Activated CD8-positive, alpha-beta memory T cell treated with anti-CD3 and anti-CD28 coated beads, Interleukin-2, amount 50 U/mL, for 4 hours (primary cell): ENCODE measurements at regions not wholly inside any gene's neighbourhood (a gene's known extent, or its start where the extent isn't known, plus 50 kb on each side); places are given as distances from the start of the nearest gene placed in this dataset.

Experiments
- DNase-seq: peaks from one replicate; pipeline ENCODE4 v3.0.0-alpha.2; 2020

DNA sequence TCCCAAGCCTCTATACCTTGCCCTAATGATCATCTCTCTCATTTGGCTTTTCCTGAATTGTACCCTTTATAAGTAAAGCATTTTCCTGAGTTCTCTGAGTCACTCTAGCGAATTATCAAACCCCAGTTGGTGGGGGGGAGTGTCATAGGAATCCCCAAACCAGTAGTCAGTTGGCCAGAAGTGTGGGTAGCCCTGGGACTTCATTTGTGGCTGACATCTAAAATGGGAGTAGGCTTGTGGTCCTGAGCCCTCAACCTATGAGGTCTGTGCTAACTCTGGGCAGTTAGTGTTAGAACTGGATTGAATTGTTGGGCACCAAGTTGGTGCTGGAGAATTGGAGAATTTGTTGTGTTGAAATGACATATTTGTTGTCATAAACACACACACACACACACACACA is 91.3 kb downstream of the BBS10 start:
- no peak for DNase-seq

DNA sequence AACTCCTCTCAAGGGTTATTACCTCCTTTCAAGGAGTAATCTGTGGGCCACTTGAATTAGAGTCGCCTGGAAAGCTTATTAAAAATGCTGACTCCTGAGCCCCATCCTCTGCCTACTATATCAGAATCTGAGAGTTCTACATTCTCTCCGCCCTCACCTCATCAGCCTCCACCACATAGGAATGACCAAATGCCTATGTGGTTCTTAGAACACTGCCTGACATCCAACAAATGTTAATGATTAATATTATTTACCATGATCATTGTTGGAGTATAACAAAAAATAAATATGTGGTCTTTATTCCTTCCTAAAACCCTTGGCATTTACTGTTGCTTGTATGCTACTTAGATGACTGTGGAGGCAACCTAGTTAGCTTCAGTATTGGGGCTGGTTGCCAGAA is 91.9 kb downstream of the BBS10 start:
- DNase-seq, result no peak

DNA sequence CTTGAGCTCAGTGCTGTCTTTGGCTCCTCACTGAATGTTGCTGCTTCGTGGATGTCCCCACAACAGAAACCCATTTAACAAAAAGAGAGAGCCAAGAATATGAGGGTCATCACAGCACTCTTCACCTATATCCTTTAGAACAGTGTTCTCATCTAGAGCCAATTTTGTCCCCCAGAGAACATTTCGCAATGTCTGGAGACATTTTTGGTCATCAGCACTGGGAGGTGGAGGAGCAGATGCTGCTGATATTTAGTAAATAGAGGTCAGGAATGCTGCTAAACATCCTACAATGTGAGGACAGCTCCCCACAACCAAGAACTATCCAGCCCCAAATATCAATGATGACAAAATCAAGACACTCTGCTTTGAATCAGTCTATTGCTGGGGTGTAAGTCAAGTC is 92.5 kb downstream of the BBS10 start:
- DNase-seq, result no peak

DNA sequence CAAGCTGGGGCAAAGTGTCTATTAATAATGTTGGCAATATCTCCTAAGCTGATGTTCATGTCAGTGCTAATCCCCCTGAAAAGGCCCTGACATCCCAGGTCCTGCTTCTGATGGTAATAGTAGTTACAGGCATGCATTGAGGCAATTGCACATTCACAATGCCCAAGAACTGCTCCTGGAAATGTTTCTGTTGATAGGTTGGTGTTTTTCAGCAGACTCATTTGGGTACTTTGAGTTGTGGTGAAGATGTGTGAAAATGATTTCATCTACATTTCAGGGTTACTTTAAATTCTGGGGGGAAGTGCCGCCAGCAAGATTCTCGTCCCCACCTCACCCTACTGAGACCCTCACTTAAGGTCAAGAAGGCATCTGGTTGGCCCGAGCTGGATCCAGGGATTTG is 92.9 kb downstream of the BBS10 start:
- no peak for DNase-seq

DNA sequence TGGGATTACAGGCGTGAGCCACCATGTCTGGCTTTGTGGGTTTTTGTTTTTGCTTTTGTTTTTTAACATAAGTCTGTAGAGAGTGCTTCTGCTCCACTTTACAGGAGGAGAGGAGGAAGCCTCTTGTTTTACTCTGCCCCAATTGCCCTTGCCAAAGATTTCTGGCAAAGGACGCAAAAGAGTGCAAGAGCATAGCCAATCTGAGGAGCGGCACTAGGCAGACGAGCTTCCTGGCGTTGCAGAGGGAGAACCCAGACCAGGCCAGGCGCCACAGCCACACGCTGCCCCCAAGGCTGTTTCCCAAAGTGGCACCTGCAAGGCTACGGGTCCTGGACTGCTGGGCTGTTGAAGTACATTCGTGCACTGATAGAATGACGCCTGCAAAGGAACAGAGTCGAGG is 96.2 kb downstream of the BBS10 start:
- DNase-seq, result no peak

DNA sequence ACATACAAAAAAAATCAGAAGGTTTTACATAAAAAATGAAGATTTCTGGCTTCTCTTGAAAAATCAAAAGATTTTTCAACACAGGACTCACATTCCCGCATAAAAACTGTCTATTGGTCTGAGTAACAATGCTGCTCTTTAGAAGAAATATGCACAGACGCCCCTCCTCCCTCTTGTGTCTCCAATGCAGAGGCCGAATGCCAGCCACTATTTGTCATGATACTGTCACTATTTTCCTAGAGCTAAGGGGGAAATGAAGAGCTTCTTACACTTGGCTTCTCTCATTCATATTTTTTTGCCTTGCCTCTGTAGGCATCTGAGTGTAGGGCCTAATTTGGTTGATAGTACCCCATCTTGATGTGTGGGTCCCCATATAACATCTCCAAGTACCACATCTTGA is 98.0 kb downstream of the BBS10 start:
- no peak for DNase-seq

DNA sequence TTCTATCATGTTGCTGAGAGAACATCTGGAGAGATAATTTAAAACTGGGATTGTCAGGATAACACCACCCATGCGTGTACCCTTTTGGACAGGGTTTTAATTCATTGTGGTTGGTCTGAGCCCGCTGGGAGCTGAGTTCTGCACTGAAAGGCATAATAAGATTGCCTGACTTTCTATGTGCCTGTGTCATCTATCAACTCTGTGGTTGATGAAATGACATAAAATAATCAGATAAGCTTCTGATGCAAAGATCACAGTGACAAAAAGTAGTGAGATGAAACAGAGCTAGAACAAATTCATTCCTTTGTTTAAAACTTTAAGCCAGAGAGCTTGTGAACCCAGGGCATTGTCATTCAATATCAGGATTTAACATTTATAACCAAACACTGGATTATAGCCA is 98.7 kb downstream of the BBS10 start:
- DNase-seq, result no peak

DNA sequence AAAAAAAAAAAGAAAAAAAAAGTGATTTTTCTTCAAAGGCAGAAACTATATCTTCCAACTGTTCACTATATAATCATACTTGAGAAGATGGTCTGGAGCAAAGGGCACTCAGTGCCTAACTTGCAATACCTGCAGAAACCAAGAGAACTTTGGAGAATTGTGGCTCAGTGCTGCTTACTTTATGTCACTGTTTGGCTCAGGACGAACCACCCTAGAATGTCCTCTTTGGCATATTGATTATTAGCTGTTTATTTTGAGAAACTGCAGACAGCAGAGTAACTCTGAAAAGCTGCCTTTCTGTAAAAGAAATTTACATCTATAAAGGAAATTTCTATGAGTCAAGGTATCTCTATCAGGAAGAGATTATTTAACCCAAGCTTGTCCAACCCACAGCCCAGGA is 100.2 kb downstream of the BBS10 start:
- no peak for DNase-seq

DNA sequence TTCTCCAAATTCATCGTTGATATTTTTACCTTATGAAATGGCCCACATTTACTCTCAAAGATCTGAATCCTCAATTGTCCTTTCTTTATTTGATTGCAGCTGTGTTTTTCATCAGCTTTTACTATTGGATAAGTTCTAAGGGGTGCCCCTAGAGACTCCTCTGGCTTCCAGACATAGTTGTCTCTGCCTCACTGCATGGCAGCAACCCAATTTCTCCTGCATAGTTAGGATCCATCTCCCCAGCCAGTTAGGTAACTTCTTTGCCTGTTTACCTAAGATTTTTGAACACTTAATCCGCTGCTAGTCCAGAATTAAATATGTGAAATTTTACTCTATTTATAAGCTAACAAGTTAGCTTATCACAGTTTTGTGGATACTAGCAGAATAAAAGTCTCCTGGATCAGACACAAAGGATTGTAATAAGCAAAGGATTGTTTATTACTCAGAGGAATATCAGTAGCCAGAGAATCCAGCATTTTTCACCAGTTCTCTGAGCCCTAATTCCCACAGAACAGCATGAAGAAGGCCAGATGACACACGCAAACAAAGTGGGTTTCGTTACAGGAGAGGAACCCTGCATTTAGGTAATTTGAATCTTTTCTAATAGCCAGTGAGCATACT is 101.1 kb downstream of the BBS10 start:
- DNase-seq, result no peak

DNA sequence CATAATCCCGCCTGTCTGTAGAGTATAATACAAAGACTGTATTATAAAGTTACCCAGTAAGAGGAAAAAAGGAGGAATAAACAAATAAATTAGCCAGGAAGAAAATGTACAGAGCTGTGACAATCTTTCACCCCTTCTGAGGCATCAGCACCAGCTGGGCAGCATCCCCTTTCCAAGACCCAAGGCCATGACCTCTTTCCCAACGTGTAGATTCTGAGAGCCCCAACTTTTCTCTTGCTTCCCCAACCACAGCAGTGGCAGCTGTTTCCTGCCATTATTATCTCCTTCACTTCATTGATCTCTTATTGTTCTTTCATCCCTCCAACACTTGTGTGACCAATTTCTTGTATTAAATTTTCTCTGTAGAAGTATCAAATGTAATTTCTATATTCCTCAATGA is 101.6 kb downstream of the BBS10 start:
- no peak for DNase-seq

DNA sequence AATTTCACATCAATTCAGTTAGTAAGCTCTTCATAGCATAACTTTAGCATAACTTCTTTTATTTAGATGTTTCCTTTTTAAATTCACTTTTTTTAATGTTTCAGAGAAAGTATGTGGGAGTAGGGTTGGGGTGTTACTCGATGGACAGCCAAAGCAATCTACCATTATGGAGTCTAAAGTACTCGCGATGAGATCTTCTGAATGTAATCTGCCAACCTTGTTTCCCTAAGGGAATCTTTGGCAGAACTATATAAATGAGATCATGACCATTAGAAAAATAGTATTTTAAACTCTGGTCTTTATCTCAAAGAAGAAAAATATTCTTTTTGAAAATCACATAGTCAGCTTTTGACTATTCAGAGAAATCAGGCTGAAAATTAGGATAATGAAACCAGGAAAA is 103.9 kb downstream of the BBS10 start:
- DNase-seq, result no peak

DNA sequence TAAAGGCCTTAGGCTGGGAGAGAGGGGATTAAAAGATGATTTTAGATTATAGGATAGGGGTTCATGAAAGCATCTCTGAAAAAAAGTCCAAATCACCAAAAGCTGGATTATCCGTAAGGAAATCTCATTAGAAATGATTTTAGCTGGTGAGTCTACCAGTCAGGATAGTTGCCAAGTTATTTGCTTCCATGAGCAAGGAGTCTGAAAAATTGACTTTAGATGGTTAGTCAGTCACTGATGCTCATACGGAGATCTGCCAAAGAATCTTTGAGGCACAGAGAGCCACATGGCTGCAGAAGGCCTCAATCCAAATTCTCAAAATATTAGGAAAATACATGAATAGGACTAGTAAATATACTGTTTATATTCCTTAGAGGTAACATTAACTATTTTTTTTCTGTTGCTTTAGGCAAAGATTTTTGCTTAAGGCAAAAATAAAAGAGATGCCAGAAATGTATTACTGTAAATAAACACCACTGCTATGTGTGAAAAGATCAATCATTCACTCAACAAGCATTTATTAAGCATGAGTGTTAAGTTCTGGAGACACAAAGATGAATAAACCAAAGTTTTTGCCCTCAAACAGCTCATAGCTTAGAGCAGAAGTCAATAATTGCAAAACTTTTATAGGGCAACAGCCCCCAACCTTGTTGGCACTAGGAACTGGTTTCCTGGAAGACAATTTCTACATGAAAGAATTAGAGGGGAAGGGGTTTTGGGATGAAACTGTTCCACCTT is 105.2 kb downstream of the BBS10 start:
- DNase-seq, result no peak

DNA sequence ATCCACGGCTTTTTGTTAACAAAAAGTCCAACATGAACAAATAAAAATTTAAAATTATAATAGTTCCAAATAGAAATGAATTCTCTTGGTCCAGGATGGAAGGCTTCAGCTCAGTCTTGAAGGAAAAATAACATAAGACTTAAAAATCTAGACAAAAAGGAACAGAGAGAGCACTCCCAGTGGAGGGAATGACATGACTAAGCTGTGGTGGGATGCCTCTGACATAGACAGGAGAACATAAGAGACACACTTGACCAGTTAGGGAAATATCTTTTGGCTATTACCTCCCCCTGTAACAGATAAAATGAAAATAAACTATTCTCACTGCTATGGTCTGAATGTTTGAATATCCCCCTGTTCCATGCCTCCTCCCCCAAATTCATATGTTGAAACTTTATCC is 106.8 kb downstream of the BBS10 start:
- DNase-seq, result no peak

DNA sequence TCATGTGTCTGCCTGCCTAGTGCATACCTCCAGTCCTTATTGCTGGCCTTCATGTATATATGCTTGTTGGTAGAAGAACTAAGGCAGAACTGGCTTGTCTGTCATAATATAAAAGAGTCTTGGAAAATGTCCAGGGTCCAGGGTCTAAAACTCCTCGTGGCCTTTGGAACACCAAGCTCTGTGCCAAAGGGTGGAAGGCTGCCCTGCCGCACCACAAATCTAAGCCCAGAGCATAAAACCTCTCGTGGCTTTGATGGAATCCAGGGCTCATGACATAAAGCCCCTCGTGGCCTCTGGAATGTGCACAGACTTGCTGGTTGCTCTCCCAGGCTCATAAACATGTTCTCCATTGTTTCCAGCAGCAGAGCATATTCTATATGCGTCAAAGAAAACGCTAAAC is 107.9 kb downstream of the BBS10 start:
- DNase-seq, result no peak

DNA sequence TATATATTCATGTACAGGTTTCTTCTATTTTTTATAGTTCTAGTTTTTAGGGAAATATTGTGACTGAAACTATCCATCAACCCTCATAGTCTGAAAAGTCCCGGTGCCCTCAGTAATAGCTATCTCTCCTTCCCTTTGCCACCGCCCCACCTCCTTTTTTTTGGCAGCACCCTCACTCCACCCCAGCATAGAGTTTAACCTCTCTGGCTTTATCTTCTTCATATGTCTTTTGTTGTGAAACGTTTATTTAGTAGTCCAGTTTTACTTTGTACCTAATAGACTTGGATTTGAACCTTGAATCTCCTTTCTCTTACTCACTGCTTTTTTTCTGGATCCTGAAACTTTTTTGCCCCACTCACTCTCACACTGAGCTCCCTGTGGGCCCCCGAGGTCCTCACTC is 109.5 kb downstream of the BBS10 start:
- no peak for DNase-seq

DNA sequence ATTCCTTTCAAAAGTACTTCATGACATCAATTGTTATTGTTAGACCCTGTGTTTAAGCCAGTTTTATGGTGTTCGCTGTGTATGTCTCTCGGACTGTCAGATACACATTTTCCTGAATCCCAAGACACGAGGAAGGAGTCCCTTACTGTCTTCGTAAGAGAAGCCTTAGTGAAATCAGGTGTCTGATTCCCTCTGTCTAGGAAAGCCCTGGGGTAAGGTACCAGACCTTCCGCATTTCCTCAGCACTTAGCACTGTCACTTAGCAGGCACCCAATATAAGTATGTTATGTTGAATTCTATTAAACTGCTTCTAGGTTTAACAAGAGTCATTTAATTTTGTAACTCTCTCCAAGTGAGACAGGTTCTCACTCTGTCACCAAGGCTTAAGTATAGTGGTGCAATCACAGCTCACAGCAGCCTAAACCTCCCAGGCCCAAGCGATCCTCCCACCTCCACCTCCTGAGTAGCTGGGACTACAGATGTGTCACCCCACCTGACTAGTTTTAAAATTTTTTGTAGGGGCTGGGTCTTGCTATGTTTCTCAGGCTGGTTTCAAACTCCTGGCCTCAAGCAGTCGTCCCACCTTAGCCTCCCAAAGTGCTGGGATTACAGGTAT is 111.0 kb downstream of the BBS10 start:
- DNase-seq, result no peak

DNA sequence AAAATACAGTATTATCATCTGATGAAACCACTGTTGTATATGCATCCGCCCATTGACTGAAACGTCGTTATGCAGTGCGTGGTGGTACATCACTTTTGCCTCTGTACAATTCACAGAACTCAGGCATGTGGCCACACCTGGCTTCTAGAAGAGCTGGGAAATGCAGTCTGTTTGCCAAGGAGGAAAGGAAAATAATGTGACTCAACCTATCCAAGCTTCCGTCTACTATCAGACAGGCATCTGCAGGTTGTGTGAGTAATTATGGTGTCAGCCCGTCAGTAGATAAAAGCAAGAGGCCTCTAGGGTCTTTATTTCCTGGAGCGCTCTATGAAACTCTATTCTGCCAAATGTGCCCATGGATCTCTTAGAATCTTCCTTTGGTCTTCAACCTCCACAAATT is 111.6 kb downstream of the BBS10 start:
- DNase-seq, result no peak

DNA sequence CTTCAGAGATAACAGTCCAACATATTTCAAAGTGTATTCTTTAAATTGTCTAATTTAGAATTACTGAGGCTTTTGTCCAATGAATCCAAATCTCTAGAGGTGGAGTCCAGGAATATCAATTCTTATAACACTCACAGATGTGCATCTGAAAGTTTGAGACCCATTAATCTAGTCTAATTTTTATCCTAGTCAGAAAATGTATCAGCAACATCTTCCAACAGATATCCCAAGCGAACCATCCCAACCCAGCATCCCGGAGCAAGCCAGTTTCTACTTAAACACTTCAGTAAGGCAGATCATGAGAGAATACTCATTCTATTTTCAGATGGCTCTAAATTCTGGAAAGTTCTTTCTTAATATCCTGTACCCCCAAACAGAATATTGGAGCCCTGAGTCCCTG is 113.5 kb downstream of the BBS10 start:
- no peak for DNase-seq

DNA sequence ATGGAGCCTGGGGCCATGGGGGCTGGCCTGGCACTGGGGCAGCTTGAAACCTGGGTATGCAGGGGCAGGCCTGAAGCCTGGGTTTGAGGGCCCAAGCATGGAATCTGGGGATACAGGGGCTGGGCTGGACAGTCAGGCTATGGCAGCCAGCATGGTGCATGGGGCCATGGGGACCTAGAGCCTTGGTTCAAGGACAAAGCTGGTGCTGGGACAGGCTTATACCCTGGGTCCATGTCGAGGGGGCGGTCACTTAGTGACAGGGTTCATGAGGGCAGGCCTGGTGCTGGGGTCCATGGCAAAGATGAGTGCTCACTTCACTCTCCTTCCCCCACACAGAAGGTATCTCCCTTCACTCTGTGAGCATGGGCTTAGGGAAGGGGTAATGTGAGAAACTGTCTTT is 116.2 kb downstream of the BBS10 start:
- no peak for DNase-seq

DNA sequence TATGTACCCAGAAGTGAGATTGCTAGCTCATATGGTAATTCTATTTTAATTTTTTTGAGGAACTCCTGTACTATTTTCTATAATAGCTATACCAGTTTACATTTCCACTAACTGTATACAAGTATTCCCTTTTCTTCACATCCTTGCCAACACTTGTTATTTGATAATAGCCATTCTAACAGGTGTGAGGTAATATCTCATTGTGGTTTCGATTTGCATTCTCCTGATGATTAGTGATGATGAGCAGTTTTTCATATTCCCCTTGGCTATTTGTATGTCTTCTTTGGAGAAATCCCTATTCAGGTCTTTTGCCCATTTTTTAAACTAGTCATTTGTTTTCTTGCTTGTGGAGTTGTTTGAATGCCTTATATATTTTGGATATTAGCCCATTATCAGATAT is 121.3 kb downstream of the BBS10 start:
- no peak for DNase-seq

DNA sequence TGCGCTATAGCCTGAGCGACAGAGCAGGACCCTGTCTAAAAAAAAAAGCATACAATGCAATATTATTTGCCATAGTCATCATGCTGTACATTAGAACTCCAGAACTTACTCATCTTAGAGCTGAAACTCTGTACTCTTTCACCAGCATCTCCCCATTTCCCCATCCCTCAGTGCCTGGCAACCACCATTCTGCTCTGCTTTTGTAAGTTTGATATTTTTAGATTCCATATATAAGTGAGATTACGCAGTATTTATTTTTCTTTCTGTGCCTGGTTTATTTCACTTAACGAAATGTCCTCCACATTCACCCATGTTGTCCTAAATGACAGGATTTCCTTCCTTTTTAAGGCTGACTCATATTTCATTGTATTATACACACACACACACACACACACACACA is 121.8 kb downstream of the BBS10 start:
- no peak for DNase-seq

DNA sequence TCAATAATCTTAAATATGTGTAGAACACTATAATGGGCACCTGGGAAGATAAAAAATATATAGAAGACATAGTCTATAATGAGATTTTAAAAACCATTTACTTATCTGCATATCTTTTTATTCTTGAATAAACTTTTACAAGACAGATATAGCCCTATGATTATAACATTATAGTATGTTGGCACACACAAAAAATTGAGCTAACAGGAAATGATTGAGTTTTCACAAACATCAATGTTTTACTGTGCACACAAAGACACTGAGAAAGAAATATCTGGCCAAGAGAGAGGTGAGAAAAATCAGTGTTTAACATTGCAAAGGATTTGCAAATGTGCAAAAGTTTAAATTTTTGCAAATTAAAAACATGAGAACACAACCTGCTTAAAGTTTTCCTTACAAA is 124.3 kb downstream of the BBS10 start:
- DNase-seq, result no peak

DNA sequence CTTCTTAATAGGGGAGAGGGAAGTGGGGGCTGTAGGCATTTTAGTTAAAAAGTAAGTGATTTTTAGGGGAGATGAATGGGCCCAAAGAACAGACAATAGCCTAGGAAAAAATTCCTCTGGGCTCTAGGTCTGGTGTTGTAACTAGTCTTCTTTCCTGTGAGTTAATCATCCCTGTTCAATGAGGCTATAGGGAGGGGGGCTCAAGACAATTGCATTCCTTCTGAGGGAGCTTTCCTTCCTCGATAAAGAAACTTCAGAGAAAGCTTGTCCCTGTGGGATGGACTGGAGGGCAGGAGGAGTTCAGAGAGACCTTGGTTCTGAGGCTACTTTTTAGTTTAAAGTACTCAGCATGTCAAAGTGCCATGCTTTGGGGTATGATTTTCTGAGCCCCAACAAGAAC is 127.2 kb downstream of the BBS10 start:
- no peak for DNase-seq

DNA sequence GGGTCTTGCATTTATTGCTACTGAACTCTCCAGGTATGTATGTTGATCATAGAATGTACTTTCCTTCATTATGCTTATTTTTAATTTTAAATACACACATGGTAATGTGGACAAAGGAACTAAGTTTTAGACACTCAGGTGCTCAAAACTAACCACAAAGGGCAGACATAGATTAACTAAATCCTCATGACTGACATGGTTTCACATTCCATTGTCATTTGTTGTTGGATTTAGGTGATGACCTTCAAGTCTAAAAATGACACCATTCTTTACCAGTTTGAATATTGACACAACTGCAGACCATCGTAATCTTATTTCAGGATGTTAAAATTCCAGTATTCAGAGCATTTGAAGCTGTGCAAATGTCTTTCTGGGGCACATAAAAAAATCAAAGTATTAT is 128.4 kb downstream of the BBS10 start:
- DNase-seq, result no peak
